ENCODE measurements at regions not wholly inside any gene's neighbourhood (a gene's known extent, or its start where the extent isn't known, plus 50 kb on each side); places are given as distances from the start of the nearest gene placed in this dataset.

GRCh38 chr3:104846270-104846669, 520.4 kb upstream of the ALCAM start:
- ATAC-seq = peak; percentile 42; the same call in 2 of the 3 replicates
- TF ChIP-seq ZNF8 (CRISPR knock-in tag; IDR thresholded peaks at IDR 0.05) (no peak), OSR1 (CRISPR knock-in tag; IDR thresholded peaks at IDR 0.05) (no peak), TOX (CRISPR knock-in tag; IDR thresholded peaks at IDR 0.05; ENCODE audit: borderline replicate concordance) (no peak), PATZ1 (CRISPR knock-in tag; IDR thresholded peaks at IDR 0.05; ENCODE audit: borderline replicate concordance) (no peak)
- TF ChIP-seq, protein P1, sequence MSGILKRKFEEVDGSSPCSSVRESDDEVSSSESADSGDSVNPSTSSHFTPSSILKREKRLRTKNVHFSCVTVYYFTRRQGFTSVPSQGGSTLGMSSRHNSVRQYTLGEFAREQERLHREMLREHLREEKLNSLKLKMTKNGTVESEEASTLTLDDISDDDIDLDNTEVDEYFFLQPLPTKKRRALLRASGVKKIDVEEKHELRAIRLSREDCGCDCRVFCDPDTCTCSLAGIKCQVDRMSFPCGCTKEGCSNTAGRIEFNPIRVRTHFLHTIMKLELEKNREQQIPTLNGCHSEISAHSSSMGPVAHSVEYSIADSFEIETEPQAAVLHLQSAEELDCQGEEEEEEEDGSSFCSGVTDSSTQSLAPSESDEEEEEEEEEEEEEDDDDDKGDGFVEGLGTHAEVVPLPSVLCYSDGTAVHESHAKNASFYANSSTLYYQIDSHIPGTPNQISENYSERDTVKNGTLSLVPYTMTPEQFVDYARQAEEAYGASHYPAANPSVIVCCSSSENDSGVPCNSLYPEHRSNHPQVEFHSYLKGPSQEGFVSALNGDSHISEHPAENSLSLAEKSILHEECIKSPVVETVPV (CRISPR knock-in tag; IDR thresholded peaks at IDR 0.05) = no peak

DNA sequence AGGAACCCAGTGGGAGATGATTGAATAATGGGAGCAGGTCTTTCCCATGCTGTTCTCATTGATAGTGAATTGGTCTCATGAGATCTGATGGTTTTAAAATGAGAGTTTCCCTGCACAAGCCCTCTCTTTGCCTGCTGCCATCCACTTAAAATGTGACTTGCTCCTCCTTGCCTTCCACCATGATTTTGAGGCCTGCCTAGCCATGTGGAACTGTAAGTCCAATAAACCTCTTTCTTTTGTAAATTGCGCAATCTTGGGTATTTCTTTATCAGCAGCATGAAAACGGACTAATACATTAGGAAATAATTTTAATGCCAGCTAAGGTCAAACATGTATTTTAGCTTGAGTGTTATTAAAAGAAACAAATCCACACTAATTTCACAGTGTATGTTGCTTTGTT, 517.6 kb upstream of the ALCAM start:
- ATAC-seq = no peak

GRCh38 chr3:104854468-104854867, 512.2 kb upstream of the ALCAM start:
- no peak for TF ChIP-seq ZFP30 (CRISPR knock-in tag; IDR thresholded peaks at IDR 0.05)
- TF ChIP-seq ZNF8 (CRISPR knock-in tag; IDR thresholded peaks at IDR 0.05) = no peak
- no peak for TF ChIP-seq ZFP3 (CRISPR knock-in tag; IDR thresholded peaks at IDR 0.05)
- no peak for TF ChIP-seq ZNF565 (CRISPR knock-in tag; conservative IDR thresholded peaks at IDR 0.05; ENCODE audit: low read depth)
- TF ChIP-seq ISL1 (CRISPR knock-in tag; IDR thresholded peaks at IDR 0.05) = no peak
- no peak for TF ChIP-seq TOX (CRISPR knock-in tag; IDR thresholded peaks at IDR 0.05; ENCODE audit: borderline replicate concordance)
- TF ChIP-seq, protein P2, sequence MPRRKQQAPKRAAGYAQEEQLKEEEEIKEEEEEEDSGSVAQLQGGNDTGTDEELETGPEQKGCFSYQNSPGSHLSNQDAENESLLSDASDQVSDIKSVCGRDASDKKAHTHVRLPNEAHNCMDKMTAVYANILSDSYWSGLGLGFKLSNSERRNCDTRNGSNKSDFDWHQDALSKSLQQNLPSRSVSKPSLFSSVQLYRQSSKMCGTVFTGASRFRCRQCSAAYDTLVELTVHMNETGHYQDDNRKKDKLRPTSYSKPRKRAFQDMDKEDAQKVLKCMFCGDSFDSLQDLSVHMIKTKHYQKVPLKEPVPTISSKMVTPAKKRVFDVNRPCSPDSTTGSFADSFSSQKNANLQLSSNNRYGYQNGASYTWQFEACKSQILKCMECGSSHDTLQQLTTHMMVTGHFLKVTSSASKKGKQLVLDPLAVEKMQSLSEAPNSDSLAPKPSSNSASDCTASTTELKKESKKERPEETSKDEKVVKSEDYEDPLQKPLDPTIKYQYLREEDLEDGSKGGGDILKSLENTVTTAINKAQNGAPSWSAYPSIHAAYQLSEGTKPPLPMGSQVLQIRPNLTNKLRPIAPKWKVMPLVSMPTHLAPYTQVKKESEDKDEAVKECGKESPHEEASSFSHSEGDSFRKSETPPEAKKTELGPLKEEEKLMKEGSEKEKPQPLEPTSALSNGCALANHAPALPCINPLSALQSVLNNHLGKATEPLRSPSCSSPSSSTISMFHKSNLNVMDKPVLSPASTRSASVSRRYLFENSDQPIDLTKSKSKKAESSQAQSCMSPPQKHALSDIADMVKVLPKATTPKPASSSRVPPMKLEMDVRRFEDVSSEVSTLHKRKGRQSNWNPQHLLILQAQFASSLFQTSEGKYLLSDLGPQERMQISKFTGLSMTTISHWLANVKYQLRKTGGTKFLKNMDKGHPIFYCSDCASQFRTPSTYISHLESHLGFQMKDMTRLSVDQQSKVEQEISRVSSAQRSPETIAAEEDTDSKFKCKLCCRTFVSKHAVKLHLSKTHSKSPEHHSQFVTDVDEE (CRISPR knock-in tag; IDR thresholded peaks at IDR 0.05) = no peak
- TF ChIP-seq GLIS3 (CRISPR knock-in tag; IDR thresholded peaks at IDR 0.05) = no peak
- no peak for TF ChIP-seq ESRRG (CRISPR knock-in tag; IDR thresholded peaks at IDR 0.05)
- TF ChIP-seq BACH2 (CRISPR knock-in tag; IDR thresholded peaks at IDR 0.05; ENCODE audit: borderline replicate concordance) = no peak
- no peak for TF ChIP-seq ARNTL (CRISPR knock-in tag; IDR thresholded peaks at IDR 0.05; ENCODE audit: borderline replicate concordance, low read depth)
- no peak for TF ChIP-seq TCF4 (CRISPR knock-in tag; IDR thresholded peaks at IDR 0.05; ENCODE audit: borderline replicate concordance)
- TF ChIP-seq ZNF70 (CRISPR knock-in tag; IDR thresholded peaks at IDR 0.05) = no peak
- no peak for TF ChIP-seq CSDC2 (CRISPR knock-in tag; IDR thresholded peaks at IDR 0.05)
- TF ChIP-seq RARB (CRISPR knock-in tag; IDR thresholded peaks at IDR 0.05) = no peak
- no peak for ATAC-seq

More for the DNA sequence above, 517.6 kb upstream of the ALCAM start:
- TF ChIP-seq TOX (CRISPR knock-in tag; IDR thresholded peaks at IDR 0.05; ENCODE audit: borderline replicate concordance) (no peak), ZC3H10 (CRISPR knock-in tag; IDR thresholded peaks at IDR 0.05) (no peak), ZNF70 (CRISPR knock-in tag; IDR thresholded peaks at IDR 0.05) (no peak), BACH2 (CRISPR knock-in tag; IDR thresholded peaks at IDR 0.05; ENCODE audit: borderline replicate concordance) (no peak), ARNTL (CRISPR knock-in tag; IDR thresholded peaks at IDR 0.05; ENCODE audit: borderline replicate concordance, low read depth) (no peak), ZFP30 (CRISPR knock-in tag; IDR thresholded peaks at IDR 0.05) (no peak), ISL1 (CRISPR knock-in tag; IDR thresholded peaks at IDR 0.05) (no peak), GLIS3 (CRISPR knock-in tag; IDR thresholded peaks at IDR 0.05) (no peak)
- TF ChIP-seq, protein P1 (CRISPR knock-in tag; IDR thresholded peaks at IDR 0.05) = no peak
- TF ChIP-seq, protein P3, sequence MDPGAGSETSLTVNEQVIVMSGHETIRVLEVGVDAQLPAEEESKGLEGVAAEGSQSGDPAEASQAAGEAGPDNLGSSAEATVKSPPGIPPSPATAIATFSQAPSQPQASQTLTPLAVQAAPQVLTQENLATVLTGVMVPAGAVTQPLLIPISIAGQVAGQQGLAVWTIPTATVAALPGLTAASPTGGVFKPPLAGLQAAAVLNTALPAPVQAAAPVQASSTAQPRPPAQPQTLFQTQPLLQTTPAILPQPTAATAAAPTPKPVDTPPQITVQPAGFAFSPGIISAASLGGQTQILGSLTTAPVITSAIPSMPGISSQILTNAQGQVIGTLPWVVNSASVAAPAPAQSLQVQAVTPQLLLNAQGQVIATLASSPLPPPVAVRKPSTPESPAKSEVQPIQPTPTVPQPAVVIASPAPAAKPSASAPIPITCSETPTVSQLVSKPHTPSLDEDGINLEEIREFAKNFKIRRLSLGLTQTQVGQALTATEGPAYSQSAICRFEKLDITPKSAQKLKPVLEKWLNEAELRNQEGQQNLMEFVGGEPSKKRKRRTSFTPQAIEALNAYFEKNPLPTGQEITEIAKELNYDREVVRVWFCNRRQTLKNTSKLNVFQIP (CRISPR knock-in tag; IDR thresholded peaks at IDR 0.05; ENCODE audit: borderline replicate concordance, low read depth) = no peak
